ENCODE measurements at regions not wholly inside any gene's neighbourhood (a gene's known extent, or its start where the extent isn't known, plus 50 kb on each side); places are given as distances from the start of the nearest gene placed in this dataset.

- Histone ChIP-seq H3K9ac (no peak overlapping the region), H3K4me2 (no peak overlapping the region), H3K9me3 (no peaks in the 10 kb centered on the region), H2AFZ (ENCODE audit: low read depth) (no peak overlapping the region), H3K79me2 (ENCODE audit: insufficient read depth) (no peaks in the 10 kb centered on the region), H3K9me2 (no peaks in the 10 kb centered on the region), H3F3A (replicated peaks; ENCODE audit: insufficient read depth) (no peaks in the 10 kb centered on the region), H3K4me1 (ENCODE audit: control insufficient read depth in 1 of 2, insufficient read depth in 2 of 2, low read depth in 1 of 2, low read length in 1 of 2) (no peaks in the 10 kb centered on the region), H3K27ac (ENCODE audit: low read depth in 2 of 2, low read length in 1 of 2) (no peak overlapping the region), H3K4me3 (ENCODE audit: low read depth in 2 of 2, low read length in 1 of 2) (no peak overlapping the region), H4K20me1 (ENCODE audit: insufficient read depth) (no peaks in the 10 kb centered on the region), H3K36me3 (replicated peaks in 1 of 2; ENCODE audit: control insufficient read depth in 1 of 2, insufficient read depth in 2 of 2, low read length in 1 of 2) (no peaks in the 10 kb centered on the region), H3K27me3 (ENCODE audit: insufficient read depth) (no peaks in the 10 kb centered on the region)
- WGBS (ENCODE audit: low lambda C conversion rate) = 10% methylated on average over 5 of the region's 5 CpGs
- TF ChIP-seq MEF2A (IDR thresholded peaks at IDR 0.05; ENCODE audit: borderline replicate concordance, low read depth) (no peak), GABPA (IDR thresholded peaks at IDR 0.05; ENCODE audit: low read depth) (no peak), SIN3A (IDR thresholded peaks at IDR 0.05; ENCODE audit: borderline replicate concordance, low read depth, low read length) (no peak), ELF1 (IDR thresholded peaks at IDR 0.05) (no peak), MAX (IDR thresholded peaks at IDR 0.05; ENCODE audit: low read depth) (no peak)
- CTCF ChIA-PET = no interaction called here
- DNase-seq = no peak
- POLR2A ChIA-PET = no interaction called here
These were observed 347.5 kb downstream of the KCNA4 start for GRCh38 chr11:29669310-29669709.

DNA sequence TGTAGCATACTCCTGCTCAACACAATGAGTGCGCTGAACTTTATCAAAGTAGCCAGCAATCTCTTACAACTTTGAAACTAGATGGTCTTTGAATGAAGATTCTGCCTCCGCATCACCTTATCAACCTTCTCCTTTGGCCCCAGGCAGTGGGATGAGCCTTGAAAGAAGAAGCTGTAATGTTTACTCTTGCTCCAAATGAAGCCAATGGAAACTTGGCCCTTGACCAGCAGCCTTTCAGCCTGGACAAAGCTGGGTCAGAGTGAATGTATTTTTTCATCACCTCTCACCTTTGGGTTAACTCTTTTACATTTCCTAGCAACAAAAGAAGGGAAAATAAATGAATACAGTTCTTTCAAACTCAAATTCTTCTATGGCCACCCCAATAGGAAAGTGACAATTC, 359.1 kb downstream of the KCNA4 start:
- no peak overlapping the region for H3K9ac ChIP-seq
- no peaks in the 10 kb centered on the region for H3K79me2 ChIP-seq (ENCODE audit: insufficient read depth)
- H3K27ac ChIP-seq (ENCODE audit: low read depth in 2 of 2, low read length in 1 of 2) = no peak overlapping the region
- no peak overlapping the region for H3K4me3 ChIP-seq (ENCODE audit: low read depth in 2 of 2, low read length in 1 of 2)
- H3K27me3 ChIP-seq (ENCODE audit: insufficient read depth) = no peaks in the 10 kb centered on the region
- H2AFZ ChIP-seq (ENCODE audit: low read depth) = no peak overlapping the region
- 31% methylated on average over 2 of the region's 2 CpGs for WGBS (ENCODE audit: low lambda C conversion rate)
- no peaks in the 10 kb centered on the region for H3F3A ChIP-seq (replicated peaks; ENCODE audit: insufficient read depth)
- no peaks in the 10 kb centered on the region for H3K36me3 ChIP-seq (replicated peaks in 1 of 2; ENCODE audit: control insufficient read depth in 1 of 2, insufficient read depth in 2 of 2, low read length in 1 of 2)
- CTCF ChIA-PET = no interaction called here
- no peaks in the 10 kb centered on the region for H3K9me3 ChIP-seq
- no peak for TF ChIP-seq RXRA (IDR thresholded peaks at IDR 0.05; ENCODE audit: borderline replicate concordance, low read depth)
- TF ChIP-seq JUND (IDR thresholded peaks at IDR 0.05) = no peak
- no peak for TF ChIP-seq FOSL2 (IDR thresholded peaks at IDR 0.05; ENCODE audit: borderline replicate concordance, low read depth)
- no peak for TF ChIP-seq MXI1 (IDR thresholded peaks at IDR 0.05; ENCODE audit: low read depth, low read length)
- no peak for DNase-seq
- no peaks in the 10 kb centered on the region for H4K20me1 ChIP-seq (ENCODE audit: insufficient read depth)
- POLR2A ChIA-PET = no interaction called here
- H3K9me2 ChIP-seq = 0 out of 2 replicates have a peak, but pooled peaks cover 3% of the 10 kb centered on the region
- H3K4me1 ChIP-seq (ENCODE audit: control insufficient read depth in 1 of 2, insufficient read depth in 2 of 2, low read depth in 1 of 2, low read length in 1 of 2) = no peaks in the 10 kb centered on the region
- H3K4me2 ChIP-seq = no peak overlapping the region

DNA sequence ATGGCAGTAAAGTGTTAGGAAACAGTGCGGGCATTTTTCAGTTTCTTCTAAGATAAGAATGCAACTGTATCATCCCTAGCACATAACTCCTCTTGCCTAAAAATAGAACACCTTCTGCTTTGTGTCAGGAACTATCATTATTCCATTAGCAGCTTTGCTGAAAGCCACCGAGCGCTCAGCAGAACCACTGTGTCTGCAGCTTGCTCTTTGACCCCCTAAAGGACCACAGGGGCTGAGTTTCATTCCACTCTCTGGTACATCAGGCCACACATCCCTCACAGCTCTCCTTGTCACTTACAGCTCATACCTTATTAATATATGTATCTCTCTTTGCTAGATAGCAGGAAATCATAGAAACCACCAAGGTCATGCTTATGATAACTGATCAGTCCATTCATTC, 360.2 kb downstream of the KCNA4 start:
- no peaks in the 10 kb centered on the region for H4K20me1 ChIP-seq (ENCODE audit: insufficient read depth)
- H3K27me3 ChIP-seq (ENCODE audit: insufficient read depth) = no peaks in the 10 kb centered on the region
- WGBS (ENCODE audit: low lambda C conversion rate) = 5% methylated on average over 3 of the region's 3 CpGs
- H3K79me2 ChIP-seq (ENCODE audit: insufficient read depth) = no peaks in the 10 kb centered on the region
- CTCF ChIA-PET = no interaction called here
- H3K36me3 ChIP-seq (replicated peaks in 1 of 2; ENCODE audit: control insufficient read depth in 1 of 2, insufficient read depth in 2 of 2, low read length in 1 of 2) = no peaks in the 10 kb centered on the region
- POLR2A ChIA-PET = no interaction called here
- no peak overlapping the region for H3K9ac ChIP-seq
- DNase-seq = no peak
- no peak overlapping the region for H3K4me2 ChIP-seq
- no peak overlapping the region for H2AFZ ChIP-seq (ENCODE audit: low read depth)
- TF ChIP-seq IRF3 (IDR thresholded peaks at IDR 0.05; ENCODE audit: low read depth, low read length) = no peak
- TF ChIP-seq JUND (IDR thresholded peaks at IDR 0.05) = no peak
- TF ChIP-seq RFX5 (IDR thresholded peaks at IDR 0.05; ENCODE audit: low read length) = no peak
- TF ChIP-seq USF2 (IDR thresholded peaks at IDR 0.05; ENCODE audit: borderline replicate concordance, low read depth, low read length) = no peak
- 0 out of 2 replicates have a peak, but pooled peaks cover 3% of the 10 kb centered on the region for H3K9me2 ChIP-seq
- no peak overlapping the region for H3K4me3 ChIP-seq (ENCODE audit: low read depth in 2 of 2, low read length in 1 of 2)
- H3F3A ChIP-seq (replicated peaks; ENCODE audit: insufficient read depth) = no peaks in the 10 kb centered on the region
- no peak overlapping the region for H3K27ac ChIP-seq (ENCODE audit: low read depth in 2 of 2, low read length in 1 of 2)
- no peaks in the 10 kb centered on the region for H3K9me3 ChIP-seq
- no peaks in the 10 kb centered on the region for H3K4me1 ChIP-seq (ENCODE audit: control insufficient read depth in 1 of 2, insufficient read depth in 2 of 2, low read depth in 1 of 2, low read length in 1 of 2)
